ENCODE measurements at regions not wholly inside any gene's neighbourhood (a gene's known extent, or its start where the extent isn't known, plus 50 kb on each side); places are given as distances from the start of the nearest gene placed in this dataset.
A peak's percentile ranks its signal among the peaks of the same experiment; 100 is the strongest.
"Not testable (repeated sequence)": the region's sequence is repeated elsewhere in the genome, so short reads cannot be mapped to it uniquely, and the experiment has no call there.

DNA sequence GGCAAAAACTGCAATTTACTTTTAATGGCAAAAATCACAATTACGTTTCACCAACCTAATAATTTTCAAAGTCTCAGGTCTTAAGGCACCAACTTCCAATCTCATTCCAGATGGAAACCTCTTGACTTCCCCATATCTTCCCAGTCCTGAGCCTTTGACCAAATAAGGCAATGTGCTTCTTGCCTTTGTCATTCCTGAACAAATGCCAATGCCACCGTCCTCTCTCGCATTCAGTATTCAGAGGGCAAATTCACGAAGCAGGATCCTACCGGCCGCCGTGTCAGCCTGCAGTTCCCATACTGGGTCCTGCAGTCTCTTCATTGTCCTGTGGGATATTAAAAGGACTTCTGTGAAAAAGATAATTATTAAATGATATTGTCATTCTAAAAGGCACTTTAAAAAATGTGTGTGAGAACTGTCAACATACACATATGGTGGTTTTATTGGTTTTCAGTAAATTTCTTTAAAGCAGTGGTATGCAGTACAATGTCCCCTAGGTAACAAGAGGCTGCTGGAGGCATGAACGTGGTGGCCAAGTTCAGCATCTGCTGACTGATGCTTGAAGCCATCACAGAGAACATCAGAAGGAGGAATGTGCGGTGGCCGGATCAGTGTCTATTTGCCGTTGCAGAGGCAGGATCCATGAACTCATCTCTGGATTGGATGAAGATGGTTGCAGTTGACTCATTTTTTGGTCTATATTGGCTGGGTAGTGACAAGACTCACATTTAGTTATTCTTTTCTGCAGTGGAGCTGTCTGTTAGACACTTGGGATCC is 101.4 kb upstream of the IRX4 start:
- no peak overlapping the region for H2AFZ ChIP-seq (ENCODE audit: low read depth, low read length)
- H3K4me3 ChIP-seq (ENCODE audit: low read depth in 1 of 2, low read length in 2 of 2) = no peak overlapping the region
- no peak for ATAC-seq (ENCODE audit: insufficient read depth, low read depth)
- H3K9me3 ChIP-seq (ENCODE audit: insufficient read depth, low read length, severe bottlenecking) = no peaks in the 10 kb centered on the region
- H3K27ac ChIP-seq (ENCODE audit: low read length) = no peak overlapping the region
- H3K4me2 ChIP-seq (ENCODE audit: insufficient read depth, low read length) = no peak overlapping the region
- H3K9ac ChIP-seq (ENCODE audit: low read depth, low read length) = no peak overlapping the region
- H4K20me1 ChIP-seq (ENCODE audit: insufficient read depth, low read length) = no peaks in the 10 kb centered on the region
- H3K79me2 ChIP-seq (ENCODE audit: insufficient read depth, low read length) = no peaks in the 10 kb centered on the region
- no peak for DNase-seq
- H3K36me3 ChIP-seq (ENCODE audit: insufficient read depth, low read length) = no peaks in the 10 kb centered on the region
- peaks cover 12% of the 10 kb centered on the region for H3K27me3 ChIP-seq (ENCODE audit: insufficient read depth, low read length, poor library complexity)
- no peak for TF ChIP-seq EZH2 (IDR thresholded peaks at IDR 0.05; ENCODE audit: borderline replicate concordance, low read depth, low read length, severe bottlenecking)
- TF ChIP-seq, protein P1, sequence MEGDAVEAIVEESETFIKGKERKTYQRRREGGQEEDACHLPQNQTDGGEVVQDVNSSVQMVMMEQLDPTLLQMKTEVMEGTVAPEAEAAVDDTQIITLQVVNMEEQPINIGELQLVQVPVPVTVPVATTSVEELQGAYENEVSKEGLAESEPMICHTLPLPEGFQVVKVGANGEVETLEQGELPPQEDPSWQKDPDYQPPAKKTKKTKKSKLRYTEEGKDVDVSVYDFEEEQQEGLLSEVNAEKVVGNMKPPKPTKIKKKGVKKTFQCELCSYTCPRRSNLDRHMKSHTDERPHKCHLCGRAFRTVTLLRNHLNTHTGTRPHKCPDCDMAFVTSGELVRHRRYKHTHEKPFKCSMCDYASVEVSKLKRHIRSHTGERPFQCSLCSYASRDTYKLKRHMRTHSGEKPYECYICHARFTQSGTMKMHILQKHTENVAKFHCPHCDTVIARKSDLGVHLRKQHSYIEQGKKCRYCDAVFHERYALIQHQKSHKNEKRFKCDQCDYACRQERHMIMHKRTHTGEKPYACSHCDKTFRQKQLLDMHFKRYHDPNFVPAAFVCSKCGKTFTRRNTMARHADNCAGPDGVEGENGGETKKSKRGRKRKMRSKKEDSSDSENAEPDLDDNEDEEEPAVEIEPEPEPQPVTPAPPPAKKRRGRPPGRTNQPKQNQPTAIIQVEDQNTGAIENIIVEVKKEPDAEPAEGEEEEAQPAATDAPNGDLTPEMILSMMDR (IDR thresholded peaks at IDR 0.05; ENCODE audit: borderline replicate concordance, extremely low read depth, low read length, poor library complexity, severe bottlenecking) = no peak
- H3K4me1 ChIP-seq (ENCODE audit: insufficient read depth, low read length) = no peaks in the 10 kb centered on the region

DNA sequence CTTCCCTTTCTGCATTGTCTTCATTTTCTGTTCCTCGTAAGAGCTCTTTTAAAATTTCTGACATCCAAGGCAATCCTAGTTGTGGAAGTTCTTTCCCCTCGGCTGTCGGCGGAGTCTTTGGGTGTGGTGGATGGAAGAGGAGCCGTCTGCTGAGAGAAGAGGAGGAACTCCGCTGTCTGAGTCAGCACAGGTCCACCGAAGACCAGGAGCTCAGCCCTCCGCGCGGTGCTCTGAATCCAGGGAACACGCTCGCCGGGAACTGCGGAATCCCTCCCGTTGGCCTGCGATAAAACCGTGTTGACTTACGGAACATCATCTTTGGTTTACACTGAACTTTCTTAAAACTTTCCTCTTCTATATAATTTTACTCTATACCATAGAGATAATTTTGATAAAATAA is 100.7 kb upstream of the IRX4 start:
- DNase-seq = no peak
- Histone ChIP-seq H3K27ac (ENCODE audit: low read length) (no peak overlapping the region), H3K79me2 (ENCODE audit: insufficient read depth, low read length) (no peaks in the 10 kb centered on the region), H3K9me3 (ENCODE audit: insufficient read depth, low read length, severe bottlenecking) (no peaks in the 10 kb centered on the region), H3K4me1 (ENCODE audit: insufficient read depth, low read length) (no peaks in the 10 kb centered on the region), H3K36me3 (ENCODE audit: insufficient read depth, low read length) (no peaks in the 10 kb centered on the region), H2AFZ (ENCODE audit: low read depth, low read length) (no peak overlapping the region), H3K4me3 (ENCODE audit: low read depth in 1 of 2, low read length in 2 of 2) (no peak overlapping the region), H3K4me2 (ENCODE audit: insufficient read depth, low read length) (no peak overlapping the region), H3K27me3 (ENCODE audit: insufficient read depth, low read length, poor library complexity) (peaks cover 12% of the 10 kb centered on the region), H3K9ac (ENCODE audit: low read depth, low read length) (no peak overlapping the region), H4K20me1 (ENCODE audit: insufficient read depth, low read length) (no peaks in the 10 kb centered on the region)
- no peak for ATAC-seq (ENCODE audit: insufficient read depth, low read depth)
- TF ChIP-seq, protein P1 (IDR thresholded peaks at IDR 0.05; ENCODE audit: borderline replicate concordance, extremely low read depth, low read length, poor library complexity, severe bottlenecking) = no peak
- no peak for TF ChIP-seq EZH2 (IDR thresholded peaks at IDR 0.05; ENCODE audit: borderline replicate concordance, low read depth, low read length, severe bottlenecking)

DNA sequence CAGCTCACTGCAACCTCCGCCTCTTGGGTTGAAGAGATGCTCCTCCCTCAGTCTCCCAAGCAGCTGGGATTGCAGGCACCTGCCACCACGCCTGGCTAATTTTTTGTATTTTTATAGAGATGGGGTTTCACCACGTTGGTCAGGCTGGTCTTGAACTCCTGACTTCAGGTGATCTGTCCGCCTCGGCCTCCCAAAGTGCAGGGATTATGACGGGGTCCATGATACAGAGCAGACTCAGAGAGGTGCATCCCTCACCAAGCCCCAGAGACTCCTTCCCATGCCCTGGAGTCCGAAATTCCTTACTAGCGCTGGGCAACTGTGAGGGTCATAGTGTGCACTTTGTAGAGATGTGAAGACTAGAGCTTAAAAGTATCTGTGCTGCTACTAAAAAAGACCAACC is 99.8 kb upstream of the IRX4 start:
- not testable (repeated sequence) for H3K4me2 ChIP-seq (ENCODE audit: insufficient read depth, low read length); DNase-seq; H3K9ac ChIP-seq (ENCODE audit: low read depth, low read length); ATAC-seq (ENCODE audit: insufficient read depth, low read depth); H3K9me3 ChIP-seq (ENCODE audit: insufficient read depth, low read length, severe bottlenecking); H2AFZ ChIP-seq (ENCODE audit: low read depth, low read length); H3K4me1 ChIP-seq (ENCODE audit: insufficient read depth, low read length); H3K4me3 ChIP-seq (ENCODE audit: low read depth in 1 of 2, low read length in 2 of 2); H4K20me1 ChIP-seq (ENCODE audit: insufficient read depth, low read length); H3K79me2 ChIP-seq (ENCODE audit: insufficient read depth, low read length); H3K36me3 ChIP-seq (ENCODE audit: insufficient read depth, low read length); H3K27ac ChIP-seq (ENCODE audit: low read length)
- peaks cover 10% of the 10 kb centered on the region for H3K27me3 ChIP-seq (ENCODE audit: insufficient read depth, low read length, poor library complexity)

DNA sequence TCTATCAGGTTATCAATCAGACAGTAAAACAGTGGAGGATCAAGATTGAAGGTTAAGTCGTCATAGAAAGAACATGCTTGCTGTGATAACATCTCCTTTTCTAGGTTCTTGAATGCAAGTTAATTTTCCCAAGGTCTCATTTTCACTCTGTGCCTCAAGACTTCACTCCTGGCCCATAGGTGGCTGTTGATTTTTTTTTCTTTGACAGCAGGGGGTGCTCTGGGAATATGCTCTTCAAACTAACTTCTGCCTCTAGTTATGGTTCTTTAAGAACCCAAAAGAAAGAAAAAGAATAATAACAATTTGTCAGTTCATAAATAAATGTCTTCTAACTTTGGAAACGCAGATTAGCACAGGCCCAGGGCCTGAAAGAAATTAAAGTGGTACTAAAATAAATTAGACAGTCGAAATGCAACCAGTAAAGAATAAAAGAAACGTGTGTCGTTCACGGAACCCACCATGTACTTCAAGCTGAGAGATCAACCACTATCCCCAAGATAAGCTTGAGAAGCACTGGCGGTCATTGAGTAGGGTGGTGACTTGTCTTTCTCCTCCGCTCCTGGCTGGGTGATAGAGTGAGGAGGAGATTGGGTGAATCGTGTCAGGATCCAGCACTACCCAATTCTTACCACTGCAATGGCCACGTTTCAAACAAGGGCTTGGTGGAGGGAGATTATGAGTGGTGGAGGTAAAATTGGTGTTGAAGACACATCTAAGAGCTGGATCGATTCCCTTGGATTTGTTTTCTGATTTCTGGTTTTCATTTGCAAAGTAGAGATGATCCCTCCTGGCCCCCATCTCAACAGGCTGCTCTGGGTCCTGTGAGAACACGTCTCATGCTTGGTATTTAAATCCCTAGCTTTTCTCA is 93.4 kb upstream of the IRX4 start:
- Histone ChIP-seq H3K27ac (ENCODE audit: low read length) (peak overlapping the region; percentile 69), H3K4me1 (ENCODE audit: insufficient read depth, low read length) (peaks cover 26% of the 10 kb centered on the region), H3K9ac (ENCODE audit: low read depth, low read length) (no peak overlapping the region), H3K27me3 (ENCODE audit: insufficient read depth, low read length, poor library complexity) (no peaks in the 10 kb centered on the region), H4K20me1 (ENCODE audit: insufficient read depth, low read length) (no peaks in the 10 kb centered on the region), H3K4me2 (ENCODE audit: insufficient read depth, low read length) (0 out of 2 replicates have a peak overlapping the region, but pooled peaks have one; percentile 9), H3K36me3 (ENCODE audit: insufficient read depth, low read length) (no peaks in the 10 kb centered on the region), H2AFZ (ENCODE audit: low read depth, low read length) (no peak overlapping the region), H3K79me2 (ENCODE audit: insufficient read depth, low read length) (no peaks in the 10 kb centered on the region), H3K4me3 (ENCODE audit: low read depth in 1 of 2, low read length in 2 of 2) (no peak overlapping the region), H3K9me3 (ENCODE audit: insufficient read depth, low read length, severe bottlenecking) (no peaks in the 10 kb centered on the region)
- ATAC-seq (ENCODE audit: insufficient read depth, low read depth) (peak; percentile 35; the same call in 2 of the 3 replicates), DNase-seq (no peak)
- TF ChIP-seq, protein P1 (IDR thresholded peaks at IDR 0.05; ENCODE audit: borderline replicate concordance, extremely low read depth, low read length, poor library complexity, severe bottlenecking) = peak; percentile 54
- TF ChIP-seq EZH2 (IDR thresholded peaks at IDR 0.05; ENCODE audit: borderline replicate concordance, low read depth, low read length, severe bottlenecking) = no peak

Data from DND-41 (cell line).